Caco-2 (cell line): ENCODE measurements at regions not wholly inside any gene's neighbourhood (a gene's known extent, or its start where the extent isn't known, plus 50 kb on each side); places are given as distances from the start of the nearest gene placed in this dataset.

Experiments
- BruUV-seq: library from RNA; stranded (reverse); fragments of 400-500 nt; replicated peaks from 2 replicates; lab custom pipeline; 2021; lab: Mats Ljungman, UMichigan
- CTCF ChIA-PET: fragments of 300-600 bp; sonication (Branson Sonifier 250); formaldehyde crosslinking; loops from one replicate; lab custom pipeline; 2022; ENCODE audit warnings: antibody characterized with exemption; lab: Charles Lee
- POLR2A ChIA-PET: fragments of 300-600 bp; sonication (Branson Sonifier 250); formaldehyde crosslinking; loops from one replicate; lab custom pipeline; 2022; ENCODE audit warnings: antibody characterized with exemption; lab: Charles Lee
- DNase-seq, 2 experiments: peaks; one replicate each; pipeline versions ENCODE4 v3.0.0 to v3.0.0-alpha.2; 2020 to 2022
- H3K27me3 ChIP-seq: replicated peaks from 2 replicates; pipeline ENCODE4 v1.6.0; 2011; ENCODE audit warnings: low read length; ENCODE audit not compliant: control insufficient read depth, insufficient read depth
- H3K36me3 ChIP-seq: 2 replicates; pipeline ENCODE4 v1.5.1; 2011; ENCODE audit warnings: low read length; ENCODE audit not compliant: control insufficient read depth, insufficient read depth
- H3K4me1 ChIP-seq: fragments of 250-450 bp; sonication (Bioruptor Pico); 2 replicates; pipeline ENCODE4 v1.5.1; 2020; ENCODE audit warnings: mild to moderate bottlenecking
- H3K4me3 ChIP-seq: 2 replicates; pipeline ENCODE4 v1.5.1; 2011; ENCODE audit warnings: low read depth, mild to moderate bottlenecking, control low read depth, low read length
- H3K9me3 ChIP-seq: fragments of 250-450 bp; sonication (Bioruptor Pico); 2 replicates; pipeline ENCODE4 v1.5.1; 2020; ENCODE audit warnings: mild to moderate bottlenecking, moderate library complexity
- H3K27ac Mint-ChIP-seq: one replicate; pipeline ENCODE4 v1.8.0; 2022; ENCODE audit warnings: mixed read lengths; ENCODE audit not compliant: unreplicated experiment
- H3K27me3 Mint-ChIP-seq: one replicate; pipeline ENCODE4 v1.8.0; 2022; ENCODE audit warnings: mixed read lengths; ENCODE audit not compliant: insufficient read depth, unreplicated experiment
- H3K36me3 Mint-ChIP-seq: one replicate; pipeline ENCODE4 v1.8.0; 2022; ENCODE audit warnings: mild to moderate bottlenecking, mixed read lengths; ENCODE audit not compliant: insufficient read depth, unreplicated experiment
- H3K4me1 Mint-ChIP-seq: one replicate; pipeline ENCODE4 v1.8.0; 2022; ENCODE audit warnings: low read depth, mixed read lengths; ENCODE audit not compliant: unreplicated experiment
- H3K4me3 Mint-ChIP-seq: one replicate; pipeline ENCODE4 v1.8.0; 2022; ENCODE audit warnings: mild to moderate bottlenecking, moderate library complexity, mixed read lengths; ENCODE audit not compliant: unreplicated experiment
- H3K9me3 Mint-ChIP-seq: one replicate; pipeline ENCODE4 v1.8.0; 2022; ENCODE audit warnings: mixed read lengths; ENCODE audit not compliant: unreplicated experiment
- CTCF ChIP-seq, 2 experiments: fragments of 200-600 bp in 1 of 2; IDR thresholded peaks; 1 replicate in 1 of 2; 2 replicates in 1 of 2; pipeline versions ENCODE4 v1.5.1 to v1.8.0; 2011 to 2022; ENCODE audit warnings: antibody characterized with exemption in 1 of 2, control low read depth in 1 of 2, inconsistent platforms in 1 of 2, low read depth in 1 of 2, low read length in 1 of 2, mild to moderate bottlenecking in 1 of 2, moderate library complexity in 1 of 2; ENCODE audit not compliant: insufficient read depth in 1 of 2, severe bottlenecking in 1 of 2, unreplicated experiment in 1 of 2
- intact Hi-C: fragments of 100-400 bp; cut with micrococcal nuclease; formaldehyde crosslinking; loops from one replicate; pipeline ENCODE4 v1.10.0; 2022; ENCODE audit not compliant: unreplicated experiment

DNA sequence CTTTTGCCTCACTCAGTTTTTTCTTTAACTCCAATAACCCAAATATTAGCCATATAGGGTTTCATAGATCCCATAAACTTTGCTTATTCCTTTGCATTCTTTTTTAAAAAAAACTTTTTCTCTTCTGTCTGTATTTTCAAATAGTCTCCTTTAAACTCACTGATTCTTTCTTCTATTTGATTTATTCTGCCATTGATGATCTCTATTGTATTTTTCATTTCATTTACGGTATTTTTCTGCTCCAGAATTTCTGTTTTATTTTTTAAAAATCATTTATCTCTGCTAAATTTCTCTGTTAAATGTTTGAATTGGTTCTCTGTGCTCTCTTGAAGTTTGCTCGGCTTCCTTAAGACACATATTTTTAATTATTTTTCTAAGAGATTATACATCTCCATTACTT is 573.3 kb upstream of the MAN1A1 start:
- H3K36me3 ChIP-seq = no peaks in the 10 kb centered on the region
- BruUV-seq = no TSS peak
- POLR2A ChIA-PET = no interaction called here
- Mint-ChIP-seq H3K9me3 (peaks cover 59% of the 10 kb centered on the region), H3K4me1 (no peaks in the 10 kb centered on the region), H3K36me3 (no peaks in the 10 kb centered on the region), H3K27me3 (no peaks in the 10 kb centered on the region), H3K4me3 (no peak overlapping the region), H3K27ac (no peak overlapping the region)
- intact Hi-C loops = no loop called here
- no peak overlapping the region for H3K4me3 ChIP-seq
- no peak for DNase-seq
- no peak for TF ChIP-seq CTCF (IDR thresholded peaks at IDR 0.05; ENCODE audit: insufficient read depth in 1 of 2, low read depth in 1 of 2, low read length in 1 of 2, severe bottlenecking in 1 of 2, unreplicated experiment in 1 of 2)
- CTCF ChIA-PET = no interaction called here
- no peaks in the 10 kb centered on the region for H3K27me3 ChIP-seq
- H3K4me1 ChIP-seq = no peaks in the 10 kb centered on the region
- H3K9me3 ChIP-seq = peaks cover 3% of the 10 kb centered on the region; the same call in 1 of the 2 replicates

- CTCF ChIA-PET = no interaction called here
- no peaks in the 10 kb centered on the region for H3K36me3 Mint-ChIP-seq
- no peaks in the 10 kb centered on the region for H3K4me1 Mint-ChIP-seq
- H3K9me3 Mint-ChIP-seq = peaks cover 58% of the 10 kb centered on the region
- peaks cover 3% of the 10 kb centered on the region; the same call in 1 of the 2 replicates for H3K9me3 ChIP-seq
- H3K4me1 ChIP-seq = no peaks in the 10 kb centered on the region
- H3K27me3 ChIP-seq = no peaks in the 10 kb centered on the region
- no peak for TF ChIP-seq CTCF (IDR thresholded peaks at IDR 0.05; ENCODE audit: insufficient read depth in 1 of 2, low read depth in 1 of 2, low read length in 1 of 2, severe bottlenecking in 1 of 2, unreplicated experiment in 1 of 2)
- no peak for DNase-seq
- POLR2A ChIA-PET = no interaction called here
- BruUV-seq = no TSS peak
- intact Hi-C loops = no loop called here
- no peak overlapping the region for H3K27ac Mint-ChIP-seq
- H3K4me3 Mint-ChIP-seq = no peak overlapping the region
- no peaks in the 10 kb centered on the region for H3K27me3 Mint-ChIP-seq
- no peaks in the 10 kb centered on the region for H3K36me3 ChIP-seq
- H3K4me3 ChIP-seq = no peak overlapping the region
These were observed 572.0 kb upstream of the MAN1A1 start for GRCh38 chr6:119921491-119922010.

GRCh38 chr6:119917186-119917585 is 567.6 kb upstream of the MAN1A1 start:
- no peaks in the 10 kb centered on the region; the same call in 1 of the 2 replicates for H3K9me3 ChIP-seq
- POLR2A ChIA-PET = no interaction called here
- intact Hi-C loops = no loop called here
- DNase-seq = no peak
- Mint-ChIP-seq H3K36me3 (no peaks in the 10 kb centered on the region), H3K4me3 (no peak overlapping the region), H3K27ac (no peak overlapping the region), H3K4me1 (no peaks in the 10 kb centered on the region), H3K27me3 (no peaks in the 10 kb centered on the region), H3K9me3 (peaks cover 21% of the 10 kb centered on the region)
- H3K36me3 ChIP-seq = no peaks in the 10 kb centered on the region
- no peak for TF ChIP-seq CTCF (IDR thresholded peaks at IDR 0.05; ENCODE audit: insufficient read depth in 1 of 2, low read depth in 1 of 2, low read length in 1 of 2, severe bottlenecking in 1 of 2, unreplicated experiment in 1 of 2)
- no TSS peak for BruUV-seq
- H3K27me3 ChIP-seq = no peaks in the 10 kb centered on the region
- H3K4me1 ChIP-seq = no peaks in the 10 kb centered on the region
- no peak overlapping the region for H3K4me3 ChIP-seq
- CTCF ChIA-PET = no interaction called here
